Ishikawa (cell line): ENCODE measurements at regions not wholly inside any gene's neighbourhood (a gene's known extent, or its start where the extent isn't known, plus 50 kb on each side); places are given as distances from the start of the nearest gene placed in this dataset.

Experiments used
- CEBPB ChIP-seq: IDR thresholded peaks from 2 replicates; pipeline ENCODE4 v1.6.1; 2012
- CREB1 ChIP-seq: IDR thresholded peaks from 2 replicates; pipeline ENCODE4 v1.6.1; 2012; ENCODE audit warnings: low read depth
- EGR1 ChIP-seq: IDR thresholded peaks from 2 replicates; pipeline ENCODE4 v1.6.1; 2012
- EP300 ChIP-seq: IDR thresholded peaks from 2 replicates; pipeline ENCODE4 v1.6.1; 2012; ENCODE audit warnings: borderline replicate concordance
- FOXM1 ChIP-seq: IDR thresholded peaks from 2 replicates; pipeline ENCODE4 v1.6.1; 2012; ENCODE audit warnings: low read depth, borderline replicate concordance
- NFIC ChIP-seq: IDR thresholded peaks from 2 replicates; pipeline ENCODE4 v1.6.1; 2012
- RAD21 ChIP-seq: IDR thresholded peaks from 2 replicates; pipeline ENCODE4 v1.6.1; 2012; ENCODE audit warnings: low read depth
- TAF1 ChIP-seq: IDR thresholded peaks from 2 replicates; pipeline ENCODE4 v1.6.1; 2012; ENCODE audit warnings: low read depth, mild to moderate bottlenecking
- TCF12 ChIP-seq: IDR thresholded peaks from 2 replicates; pipeline ENCODE4 v1.6.1; 2012; ENCODE audit warnings: low read depth
- TEAD4 ChIP-seq: IDR thresholded peaks from 2 replicates; pipeline ENCODE4 v1.6.1; 2012
- YY1 ChIP-seq: IDR thresholded peaks from 2 replicates; pipeline ENCODE4 v1.6.1; 2012; ENCODE audit warnings: low read depth
- ZBTB7A ChIP-seq: IDR thresholded peaks from 2 replicates; pipeline ENCODE4 v1.6.1; 2012; ENCODE audit warnings: low read depth
- TF ChIP-seq, protein P1 (sequence below): IDR thresholded peaks from 2 replicates; pipeline ENCODE4 v1.6.1; 2012
- TF ChIP-seq, protein P2 (sequence below): IDR thresholded peaks from 2 replicates; pipeline ENCODE4 v1.6.1; 2012; ENCODE audit warnings: low read depth, mild to moderate bottlenecking
- TF ChIP-seq, protein P3 (sequence below): IDR thresholded peaks from 2 replicates; pipeline ENCODE4 v1.6.1; 2012

DNA sequence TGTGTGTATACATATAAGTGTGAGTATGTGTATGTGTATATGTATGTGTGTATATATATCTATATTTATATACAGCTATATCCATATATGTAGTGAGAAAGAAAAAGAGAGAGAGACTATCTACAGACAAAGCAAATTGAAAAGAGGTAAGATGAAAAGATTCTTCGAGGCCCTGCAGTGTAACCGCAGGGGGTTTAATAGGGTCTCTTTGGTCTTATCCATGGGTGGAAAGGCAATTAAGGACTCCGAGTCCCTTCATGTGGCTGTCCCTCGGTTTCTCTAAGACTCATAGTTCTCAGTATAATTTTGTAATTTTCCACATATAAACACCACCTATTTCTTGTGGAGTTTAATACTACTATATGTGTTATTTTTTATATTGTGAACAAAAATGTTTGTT lies 50.6 kb upstream of the JAZF1 start:
- TF ChIP-seq, protein P1, sequence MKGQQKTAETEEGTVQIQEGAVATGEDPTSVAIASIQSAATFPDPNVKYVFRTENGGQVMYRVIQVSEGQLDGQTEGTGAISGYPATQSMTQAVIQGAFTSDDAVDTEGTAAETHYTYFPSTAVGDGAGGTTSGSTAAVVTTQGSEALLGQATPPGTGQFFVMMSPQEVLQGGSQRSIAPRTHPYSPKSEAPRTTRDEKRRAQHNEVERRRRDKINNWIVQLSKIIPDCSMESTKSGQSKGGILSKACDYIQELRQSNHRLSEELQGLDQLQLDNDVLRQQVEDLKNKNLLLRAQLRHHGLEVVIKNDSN, result no peak
- TF ChIP-seq, protein P2, sequence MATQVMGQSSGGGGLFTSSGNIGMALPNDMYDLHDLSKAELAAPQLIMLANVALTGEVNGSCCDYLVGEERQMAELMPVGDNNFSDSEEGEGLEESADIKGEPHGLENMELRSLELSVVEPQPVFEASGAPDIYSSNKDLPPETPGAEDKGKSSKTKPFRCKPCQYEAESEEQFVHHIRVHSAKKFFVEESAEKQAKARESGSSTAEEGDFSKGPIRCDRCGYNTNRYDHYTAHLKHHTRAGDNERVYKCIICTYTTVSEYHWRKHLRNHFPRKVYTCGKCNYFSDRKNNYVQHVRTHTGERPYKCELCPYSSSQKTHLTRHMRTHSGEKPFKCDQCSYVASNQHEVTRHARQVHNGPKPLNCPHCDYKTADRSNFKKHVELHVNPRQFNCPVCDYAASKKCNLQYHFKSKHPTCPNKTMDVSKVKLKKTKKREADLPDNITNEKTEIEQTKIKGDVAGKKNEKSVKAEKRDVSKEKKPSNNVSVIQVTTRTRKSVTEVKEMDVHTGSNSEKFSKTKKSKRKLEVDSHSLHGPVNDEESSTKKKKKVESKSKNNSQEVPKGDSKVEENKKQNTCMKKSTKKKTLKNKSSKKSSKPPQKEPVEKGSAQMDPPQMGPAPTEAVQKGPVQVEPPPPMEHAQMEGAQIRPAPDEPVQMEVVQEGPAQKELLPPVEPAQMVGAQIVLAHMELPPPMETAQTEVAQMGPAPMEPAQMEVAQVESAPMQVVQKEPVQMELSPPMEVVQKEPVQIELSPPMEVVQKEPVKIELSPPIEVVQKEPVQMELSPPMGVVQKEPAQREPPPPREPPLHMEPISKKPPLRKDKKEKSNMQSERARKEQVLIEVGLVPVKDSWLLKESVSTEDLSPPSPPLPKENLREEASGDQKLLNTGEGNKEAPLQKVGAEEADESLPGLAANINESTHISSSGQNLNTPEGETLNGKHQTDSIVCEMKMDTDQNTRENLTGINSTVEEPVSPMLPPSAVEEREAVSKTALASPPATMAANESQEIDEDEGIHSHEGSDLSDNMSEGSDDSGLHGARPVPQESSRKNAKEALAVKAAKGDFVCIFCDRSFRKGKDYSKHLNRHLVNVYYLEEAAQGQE, result no peak
- TF ChIP-seq TCF12 (no peak), RAD21 (no peak), TEAD4 (no peak), CEBPB (no peak)

DNA sequence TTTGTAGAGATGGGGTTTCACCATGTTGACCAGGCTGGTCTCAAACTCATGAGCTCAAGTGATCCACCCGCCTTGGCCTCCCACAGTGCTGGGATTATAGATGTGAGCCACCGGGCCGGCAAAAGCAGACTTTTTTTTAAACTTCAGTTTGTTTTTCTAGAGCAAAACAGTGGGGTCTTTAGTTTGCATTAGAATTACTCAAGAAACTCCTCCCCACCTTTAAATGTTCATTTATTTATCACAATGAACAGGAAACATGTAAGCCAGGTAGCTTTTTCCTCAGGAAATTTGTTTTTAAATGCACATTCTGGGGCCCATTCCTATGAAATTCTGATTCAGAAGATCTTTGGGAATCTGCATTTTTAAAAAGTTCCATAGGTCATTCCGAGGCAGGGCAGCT lies 56.0 kb upstream of the JAZF1 start:
- TF ChIP-seq FOXM1 (no peak), TEAD4 (no peak), CEBPB (no peak), CREB1 (no peak), EGR1 (no peak), TAF1 (no peak), YY1 (no peak), NFIC (no peak), TCF12 (no peak), RAD21 (no peak), EP300 (no peak), ZBTB7A (no peak)
- TF ChIP-seq, protein P2, result no peak
- TF ChIP-seq, protein P3, sequence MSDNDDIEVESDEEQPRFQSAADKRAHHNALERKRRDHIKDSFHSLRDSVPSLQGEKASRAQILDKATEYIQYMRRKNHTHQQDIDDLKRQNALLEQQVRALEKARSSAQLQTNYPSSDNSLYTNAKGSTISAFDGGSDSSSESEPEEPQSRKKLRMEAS, result no peak
- TF ChIP-seq, protein P1, result no peak

DNA sequence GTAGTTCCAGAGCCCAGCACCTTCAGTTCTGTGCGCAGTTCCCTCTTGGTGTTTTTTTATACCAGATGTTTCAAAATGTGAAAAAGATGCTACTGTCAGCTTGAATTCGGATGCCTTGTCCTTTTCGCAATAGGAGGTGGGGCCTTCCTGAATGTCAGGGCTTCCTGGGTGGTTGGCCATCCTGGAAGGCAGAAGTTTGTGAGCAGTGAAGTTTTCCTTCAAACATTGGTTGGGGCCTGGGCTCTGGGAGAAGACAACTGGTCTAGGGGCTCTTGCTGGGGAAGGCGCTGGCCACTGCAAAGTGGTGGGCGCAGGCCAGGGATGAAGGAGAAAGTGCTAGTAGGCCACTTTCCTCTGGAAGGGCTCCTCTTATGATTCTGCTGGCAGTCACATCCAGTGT lies 56.8 kb upstream of the JAZF1 start:
- TF ChIP-seq CREB1 (no peak), EGR1 (no peak), RAD21 (no peak), ZBTB7A (no peak), NFIC (no peak), TAF1 (no peak), TCF12 (no peak), FOXM1 (no peak), CEBPB (no peak), TEAD4 (no peak), EP300 (no peak)
- TF ChIP-seq, protein P1, result no peak
- TF ChIP-seq, protein P2, result no peak

DNA sequence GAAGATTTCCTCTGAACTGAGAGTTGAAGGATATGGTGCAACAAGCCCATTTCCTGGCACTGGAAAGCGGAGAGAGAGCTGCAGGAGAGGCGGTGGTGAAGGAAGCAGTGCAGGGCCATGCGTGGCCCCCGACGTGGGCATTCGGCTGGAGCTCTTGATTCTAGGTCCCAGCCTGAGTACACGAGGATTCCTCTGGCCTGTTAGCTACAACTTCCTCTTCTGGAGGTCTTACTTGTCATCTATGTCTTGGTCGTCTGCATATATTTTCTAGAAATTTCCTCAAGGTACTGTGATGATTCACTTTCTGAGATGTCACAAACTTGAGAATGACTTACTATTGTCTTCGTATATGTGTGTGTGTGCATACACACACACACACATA lies 59.2 kb upstream of the JAZF1 start:
- no peak for TF ChIP-seq RAD21
- no peak for TF ChIP-seq CEBPB
- no peak for TF ChIP-seq EP300
- no peak for TF ChIP-seq TAF1
- TF ChIP-seq, protein P2, result no peak
- TF ChIP-seq ZBTB7A, result no peak
- no peak for TF ChIP-seq TEAD4
